Esophagus squamous epithelium (tissue), 5 donors: ENCODE measurements at regions not wholly inside any gene's neighbourhood (a gene's known extent, or its start where the extent isn't known, plus 50 kb on each side); places are given as distances from the start of the nearest gene placed in this dataset.

Experiments used
- DNase-seq: peaks from one replicate; lab custom pipeline; 2025; lab: John Stamatoyannopoulos, UW
- H3K27ac ChIP-seq, 4 donors: fragments of 200-600 bp; sonication (generic); one replicate each; pipeline ENCODE4 v1.5.1; 2016 to 2019; ENCODE audit warnings: mild to moderate bottlenecking in 1 of 4
- H3K27me3 ChIP-seq, 4 donors: fragments of 200-600 bp; sonication (generic); 1 replicate in 3 of 4; 2 replicates in 1 of 4; pipeline versions ENCODE4 v1.5.1 to v1.6.0; 2017 to 2021; ENCODE audit warnings: antibody characterized with exemption in 1 of 4
- H3K36me3 ChIP-seq, 3 donors: fragments of 200-600 bp; sonication (generic); one replicate each; pipeline ENCODE4 v1.5.1; 2016 to 2019
- H3K4me1 ChIP-seq, 3 donors: fragments of 200-600 bp; sonication (generic); one replicate each; pipeline ENCODE4 v1.5.1; 2017 to 2019
- H3K4me3 ChIP-seq, 4 donors: fragments of 200-600 bp; sonication (generic); 1 replicate in 3 of 4; 2 replicates in 1 of 4; pipeline ENCODE4 v1.5.1; 2016 to 2019; ENCODE audit warnings: mild to moderate bottlenecking in 2 of 4, moderate library complexity in 1 of 4
- H3K9me3 ChIP-seq, 3 donors: fragments of 200-600 bp; sonication (generic); one replicate each; pipeline ENCODE4 v1.5.1; 2016 to 2019
- POLR2A ChIP-seq, 4 donors: fragments of 450-650 bp; IDR thresholded peaks; one replicate each; pipeline ENCODE4 v1.6.1; 2017; ENCODE audit warnings: antibody characterized with exemption in 4 of 4, mild to moderate bottlenecking in 4 of 4, moderate library complexity in 3 of 4
- WGBS, 2 donors: methylation state at CpG; one replicate each; pipeline ENCODE4 v1.1.5; 2018; 5-methylcytosine and 5-hydroxymethylcytosine counted together
- intact Hi-C: fragments of 100-400 bp; cut with DNase I; formaldehyde crosslinking; loops from one replicate; pipeline ENCODE4 v1.15.0; 2022
- TF ChIP-seq, protein P1 (sequence below), 6 experiments: fragments of 450-650 bp in 4 of 6; fragments of 200-600 bp in 2 of 6; sonication (generic) in 2 of 6; IDR thresholded peaks; one replicate each; pipeline ENCODE4 v1.5.1; 2016 to 2019; ENCODE audit warnings: antibody characterized with exemption in 6 of 6, mild to moderate bottlenecking in 4 of 6, moderate library complexity in 4 of 6
- donor health status: DM: yes; HTN: yes; CAD: no.

- Histone ChIP-seq H3K4me1 (no peaks in the 10 kb centered on the region), H3K27ac (no peak overlapping the region), H3K27me3 (no peaks in the 10 kb centered on the region), H3K4me3 (no peak overlapping the region), H3K9me3 (no peaks in the 10 kb centered on the region), H3K36me3 (no peaks in the 10 kb centered on the region)
- intact Hi-C loops, result no loop called here
- 75 to 79% methylated on average over 2 of the region's 2 CpGs for WGBS, 2 donors
- TF ChIP-seq, protein P1, sequence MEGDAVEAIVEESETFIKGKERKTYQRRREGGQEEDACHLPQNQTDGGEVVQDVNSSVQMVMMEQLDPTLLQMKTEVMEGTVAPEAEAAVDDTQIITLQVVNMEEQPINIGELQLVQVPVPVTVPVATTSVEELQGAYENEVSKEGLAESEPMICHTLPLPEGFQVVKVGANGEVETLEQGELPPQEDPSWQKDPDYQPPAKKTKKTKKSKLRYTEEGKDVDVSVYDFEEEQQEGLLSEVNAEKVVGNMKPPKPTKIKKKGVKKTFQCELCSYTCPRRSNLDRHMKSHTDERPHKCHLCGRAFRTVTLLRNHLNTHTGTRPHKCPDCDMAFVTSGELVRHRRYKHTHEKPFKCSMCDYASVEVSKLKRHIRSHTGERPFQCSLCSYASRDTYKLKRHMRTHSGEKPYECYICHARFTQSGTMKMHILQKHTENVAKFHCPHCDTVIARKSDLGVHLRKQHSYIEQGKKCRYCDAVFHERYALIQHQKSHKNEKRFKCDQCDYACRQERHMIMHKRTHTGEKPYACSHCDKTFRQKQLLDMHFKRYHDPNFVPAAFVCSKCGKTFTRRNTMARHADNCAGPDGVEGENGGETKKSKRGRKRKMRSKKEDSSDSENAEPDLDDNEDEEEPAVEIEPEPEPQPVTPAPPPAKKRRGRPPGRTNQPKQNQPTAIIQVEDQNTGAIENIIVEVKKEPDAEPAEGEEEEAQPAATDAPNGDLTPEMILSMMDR (IDR thresholded peaks at IDR 0.05), result no peak
- TF ChIP-seq POLR2A (IDR thresholded peaks at IDR 0.05), result no peak
- no peak for DNase-seq
Measured at GRCh38 chr4:42747971-42748370, 91.1 kb upstream of the ATP8A1 start.

- intact Hi-C loops, result no loop called here
- Histone ChIP-seq H3K9me3 (no peaks in the 10 kb centered on the region), H3K36me3 (no peaks in the 10 kb centered on the region), H3K4me3 (no peak overlapping the region), H3K4me1 (no peaks in the 10 kb centered on the region), H3K27ac (no peak overlapping the region), H3K27me3 (no peaks in the 10 kb centered on the region)
- no peak for DNase-seq
- 77 to 92% methylated on average over 3 of the region's 5 CpGs for WGBS, 2 donors
- no peak for TF ChIP-seq POLR2A (IDR thresholded peaks at IDR 0.05)
- TF ChIP-seq, protein P1 (IDR thresholded peaks at IDR 0.05), result no peak
Measured at GRCh38 chr4:42736527-42737195, 79.8 kb upstream of the ATP8A1 start.

- H3K4me1 ChIP-seq, result no peaks in the 10 kb centered on the region
- H3K9me3 ChIP-seq, result no peaks in the 10 kb centered on the region
- TF ChIP-seq, protein P1 (IDR thresholded peaks at IDR 0.05), result no peak
- H3K27ac ChIP-seq, result no peak overlapping the region
- DNase-seq, result no peak
- 86% methylated on average over 2 of the region's 2 CpGs for WGBS, 2 donors
- H3K4me3 ChIP-seq, result no peak overlapping the region
- no peaks in the 10 kb centered on the region for H3K27me3 ChIP-seq
- no peaks in the 10 kb centered on the region for H3K36me3 ChIP-seq
- intact Hi-C loops, result no loop called here
Measured at GRCh38 chr4:42733380-42733779, 76.5 kb upstream of the ATP8A1 start.

DNA sequence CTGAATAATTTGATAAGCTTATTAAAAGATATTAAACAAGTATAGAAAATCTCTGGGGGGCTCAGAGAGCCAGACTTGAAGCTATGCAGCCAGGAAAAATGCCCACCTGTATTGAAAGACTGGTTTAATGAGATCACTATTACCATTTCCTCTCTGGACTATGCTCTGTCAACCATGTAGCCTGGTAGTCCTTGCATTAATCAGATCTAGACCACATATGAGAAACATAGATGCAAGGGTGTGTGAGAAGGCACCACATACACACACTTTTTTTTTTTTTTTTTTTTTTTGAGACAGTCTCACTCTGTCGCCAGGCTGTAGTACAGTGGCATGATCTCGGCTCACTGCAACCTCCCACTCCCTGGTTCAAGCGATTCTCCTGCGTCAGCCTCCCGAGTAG lies 75.9 kb upstream of the ATP8A1 start:
- no peak overlapping the region for H3K4me3 ChIP-seq
- DNase-seq, result no peak
- no peaks in the 10 kb centered on the region for H3K36me3 ChIP-seq
- H3K4me1 ChIP-seq, result no peaks in the 10 kb centered on the region
- intact Hi-C loops, result no loop called here
- 90% methylated on average over 5 of the region's 5 CpGs for WGBS, 2 donors
- no peaks in the 10 kb centered on the region for H3K9me3 ChIP-seq
- H3K27ac ChIP-seq, result no peak overlapping the region
- no peaks in the 10 kb centered on the region for H3K27me3 ChIP-seq
- TF ChIP-seq, protein P1 (IDR thresholded peaks at IDR 0.05), result no peak
- TF ChIP-seq POLR2A (IDR thresholded peaks at IDR 0.05), result no peak

DNA sequence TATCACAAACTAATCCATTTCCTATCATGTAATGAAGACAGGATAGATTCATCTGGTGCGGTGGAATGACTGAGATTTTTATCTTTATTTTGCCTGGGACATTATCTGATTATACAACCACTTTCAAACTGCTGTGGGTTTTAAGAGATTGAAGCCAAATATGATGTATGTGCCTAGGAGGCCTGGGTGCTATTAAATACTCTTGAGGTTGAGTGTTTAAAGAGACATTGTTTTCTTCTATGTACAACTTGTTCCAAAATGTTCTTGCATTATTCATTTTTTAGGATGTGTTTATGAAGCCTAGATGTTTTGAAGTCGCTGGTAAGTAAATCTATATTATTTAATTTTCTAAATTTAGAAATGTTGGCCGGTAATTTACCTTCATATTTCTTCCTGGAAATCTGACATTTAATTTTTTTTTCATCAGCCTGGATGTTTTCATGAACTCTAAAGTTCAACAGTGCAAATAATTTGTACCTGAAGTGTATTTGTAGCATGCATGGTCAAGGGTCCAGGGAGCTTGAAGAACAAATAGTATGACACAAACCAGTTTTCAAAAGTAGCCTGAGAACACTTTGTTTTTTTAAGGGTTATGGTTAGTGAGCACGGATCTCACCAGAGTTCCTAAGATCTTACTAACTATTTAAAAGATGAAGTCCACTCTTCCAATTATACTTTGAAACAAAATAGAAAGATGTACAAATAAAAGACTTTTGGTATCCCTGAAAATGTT lies 72.8 kb upstream of the ATP8A1 start:
- Histone ChIP-seq H3K27ac (no peak overlapping the region), H3K9me3 (no peaks in the 10 kb centered on the region), H3K4me3 (no peak overlapping the region), H3K27me3 (no peaks in the 10 kb centered on the region), H3K4me1 (no peaks in the 10 kb centered on the region), H3K36me3 (no peaks in the 10 kb centered on the region)
- intact Hi-C loops, result no loop called here
- DNase-seq, result no peak
- WGBS, 2 donors, result 71 to 73% methylated on average over 4 of the region's 4 CpGs
- no peak for TF ChIP-seq POLR2A (IDR thresholded peaks at IDR 0.05)
- TF ChIP-seq, protein P1 (IDR thresholded peaks at IDR 0.05), result no peak
